Dendritic cell treated with granulocyte-macrophage colony-stimulating factor and Interleukin-4, amounts not matched to agents 40 ng/mL and 50 ng/mL, for 4 days (primary cell): ENCODE measurements at regions not wholly inside any gene's neighbourhood (a gene's known extent, or its start where the extent isn't known, plus 50 kb on each side); places are given as distances from the start of the nearest gene placed in this dataset.
A peak's percentile ranks its signal among the peaks of the same experiment; 100 is the strongest.

ENCODE experiments used
- H3K27ac Mint-ChIP-seq: one replicate; pipeline ENCODE4 v1.8.0; 2022; ENCODE audit warnings: mild to moderate bottlenecking, mixed read lengths
- H3K27me3 Mint-ChIP-seq: one replicate; pipeline ENCODE4 v1.8.0; 2022; ENCODE audit warnings: mild to moderate bottlenecking, mixed read lengths
- H3K36me3 Mint-ChIP-seq: one replicate; pipeline ENCODE4 v1.8.0; 2022; ENCODE audit warnings: low read depth, mixed read lengths
- H3K4me1 Mint-ChIP-seq: one replicate; pipeline ENCODE4 v1.8.0; 2022; ENCODE audit warnings: low read depth, mixed read lengths
- H3K4me3 Mint-ChIP-seq: one replicate; pipeline ENCODE4 v1.8.0; 2022; ENCODE audit warnings: mild to moderate bottlenecking, moderate library complexity, mixed read lengths
- H3K9me3 Mint-ChIP-seq: one replicate; pipeline ENCODE4 v1.8.0; 2022; ENCODE audit warnings: mixed read lengths
- intact Hi-C: fragments of 100-400 bp; cut with micrococcal nuclease; formaldehyde crosslinking; loops from one replicate; pipeline ENCODE4 v1.15.0; 2022

DNA sequence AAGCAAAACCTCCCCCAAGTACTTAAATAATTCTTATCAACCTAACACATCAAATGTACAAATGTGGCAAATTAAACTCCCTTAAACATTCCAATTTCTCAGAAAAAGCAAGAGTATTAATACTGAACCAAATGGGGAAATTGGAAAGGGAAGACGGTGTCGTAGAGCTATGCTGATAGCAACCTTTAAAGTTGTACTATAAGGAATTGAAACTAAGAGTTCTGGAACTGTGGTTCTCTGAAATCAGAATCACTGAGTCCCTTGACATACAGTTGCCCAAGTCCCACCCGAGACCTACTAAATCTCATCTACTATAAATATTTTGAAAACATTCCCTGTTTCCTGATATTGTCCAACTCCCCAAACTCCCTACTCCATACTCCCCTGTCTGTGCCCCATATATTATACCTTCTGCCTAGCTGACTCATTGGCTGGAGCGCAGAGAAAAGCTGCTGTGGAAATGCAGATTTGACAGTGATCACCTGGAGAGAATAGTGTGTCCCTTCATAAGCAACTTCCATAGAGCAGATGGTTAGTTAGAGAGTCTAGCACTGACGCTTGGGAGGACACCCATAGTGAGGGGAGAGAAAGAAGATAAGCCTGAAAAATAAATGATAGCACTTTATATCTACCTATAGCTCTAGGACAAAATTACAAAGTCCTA, 51.4 kb upstream of the ITM2B start:
- Mint-ChIP-seq H3K9me3 (no peaks in the 10 kb centered on the region), H3K27me3 (no peaks in the 10 kb centered on the region), H3K4me1 (peaks cover 55% of the 10 kb centered on the region), H3K27ac (peak overlapping the region; percentile 87), H3K36me3 (no peaks in the 10 kb centered on the region), H3K4me3 (peak overlapping the region; percentile 57)
- intact Hi-C loops, result no loop called here

GRCh38 chr13:48178126-48178525, 54.9 kb upstream of the ITM2B start:
- Mint-ChIP-seq H3K9me3 (no peaks in the 10 kb centered on the region), H3K36me3 (no peaks in the 10 kb centered on the region), H3K4me3 (no peak overlapping the region), H3K27me3 (no peaks in the 10 kb centered on the region), H3K27ac (no peak overlapping the region), H3K4me1 (peaks cover 68% of the 10 kb centered on the region)
- intact Hi-C loops, result loop anchor here (5.0 kb wide), 1 partner anchor 36 kb away; no protein-coding TSS in a partner anchor

GRCh38 chr13:48176781-48177180, 56.2 kb upstream of the ITM2B start:
- Mint-ChIP-seq H3K27ac (peak overlapping the region; percentile 1), H3K27me3 (no peaks in the 10 kb centered on the region), H3K9me3 (no peaks in the 10 kb centered on the region), H3K36me3 (no peaks in the 10 kb centered on the region), H3K4me3 (no peak overlapping the region), H3K4me1 (peaks cover 55% of the 10 kb centered on the region)
- intact Hi-C loops, result loop anchor here (5.0 kb wide), 1 partner anchor 34 kb away; no protein-coding TSS in a partner anchor

- intact Hi-C loops, result loop anchor here (5.0 kb wide), 1 partner anchor 33 kb away; no protein-coding TSS in a partner anchor
- no peaks in the 10 kb centered on the region for H3K27me3 Mint-ChIP-seq
- H3K27ac Mint-ChIP-seq, result peak overlapping the region; percentile 89
- H3K4me1 Mint-ChIP-seq, result peaks cover 48% of the 10 kb centered on the region
- H3K9me3 Mint-ChIP-seq, result no peaks in the 10 kb centered on the region
- H3K36me3 Mint-ChIP-seq, result no peaks in the 10 kb centered on the region
- peak overlapping the region; percentile 27 for H3K4me3 Mint-ChIP-seq
Measured at GRCh38 chr13:48175185-48175584, 57.8 kb upstream of the ITM2B start.

DNA sequence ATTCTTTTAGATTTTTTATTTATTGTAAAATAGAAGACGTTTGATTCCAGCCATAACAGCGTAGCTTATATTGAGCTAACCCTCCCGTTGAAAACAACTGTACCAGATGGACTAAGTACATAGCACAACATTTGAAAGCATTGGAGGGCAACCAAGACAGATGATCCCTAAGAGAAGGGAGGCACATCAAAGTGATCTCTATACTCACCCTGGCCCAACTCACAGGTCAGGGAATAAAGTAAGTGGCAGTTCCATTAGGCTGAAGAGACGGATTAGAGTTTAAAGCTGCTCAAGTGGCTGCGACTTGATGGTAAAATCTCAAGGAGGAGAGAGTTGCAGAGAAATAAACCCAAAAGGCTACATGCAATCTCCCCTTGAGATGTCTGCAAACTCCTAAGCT, 65.1 kb upstream of the ITM2B start:
- intact Hi-C loops, result no loop called here
- H3K27ac Mint-ChIP-seq, result peak overlapping the region; percentile 28
- H3K36me3 Mint-ChIP-seq, result no peaks in the 10 kb centered on the region
- peaks cover 11% of the 10 kb centered on the region for H3K4me1 Mint-ChIP-seq
- H3K9me3 Mint-ChIP-seq, result no peaks in the 10 kb centered on the region
- H3K27me3 Mint-ChIP-seq, result no peaks in the 10 kb centered on the region
- H3K4me3 Mint-ChIP-seq, result no peak overlapping the region

- no peaks in the 10 kb centered on the region for H3K27me3 Mint-ChIP-seq
- intact Hi-C loops, result no loop called here
Measured at GRCh38 chr13:48165727-48166126, 67.3 kb upstream of the ITM2B start.

DNA sequence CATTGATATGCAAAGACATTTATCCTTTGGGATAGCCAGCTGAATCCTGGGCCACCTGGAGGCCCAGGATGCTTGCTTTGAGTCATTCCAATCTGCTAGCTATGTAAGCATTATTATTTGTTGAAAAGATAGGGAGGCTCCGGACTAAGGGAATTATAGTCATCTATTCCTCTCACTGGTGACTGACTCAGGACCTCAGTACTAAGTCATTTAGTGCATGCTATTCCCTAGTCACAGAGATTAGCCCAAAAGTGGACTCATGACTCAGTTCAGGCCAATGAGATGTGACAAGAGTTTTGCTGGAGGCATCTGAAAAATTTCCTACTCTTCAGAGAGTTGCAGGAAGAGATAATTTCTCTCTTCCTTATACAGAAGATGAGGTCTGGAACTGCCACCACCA, 67.9 kb upstream of the ITM2B start:
- Mint-ChIP-seq H3K36me3 (no peaks in the 10 kb centered on the region), H3K4me1 (peaks cover 34% of the 10 kb centered on the region), H3K9me3 (no peaks in the 10 kb centered on the region), H3K4me3 (no peak overlapping the region), H3K27ac (no peak overlapping the region), H3K27me3 (no peaks in the 10 kb centered on the region)
- intact Hi-C loops, result no loop called here

More at GRCh38 chr13:48165727-48166126, 67.3 kb upstream of the ITM2B start:
- H3K9me3 Mint-ChIP-seq, result no peaks in the 10 kb centered on the region
- H3K27ac Mint-ChIP-seq, result no peak overlapping the region
- no peak overlapping the region for H3K4me3 Mint-ChIP-seq
- H3K4me1 Mint-ChIP-seq, result peaks cover 27% of the 10 kb centered on the region
- H3K36me3 Mint-ChIP-seq, result no peaks in the 10 kb centered on the region

GRCh38 chr13:48163061-48163460, 68.2 kb upstream of the MED4 start:
- Mint-ChIP-seq H3K9me3 (no peaks in the 10 kb centered on the region), H3K4me1 (peaks cover 51% of the 10 kb centered on the region), H3K36me3 (no peaks in the 10 kb centered on the region), H3K4me3 (no peak overlapping the region), H3K27me3 (no peaks in the 10 kb centered on the region), H3K27ac (peak overlapping the region; percentile 88)
- intact Hi-C loops, result no loop called here

- H3K9me3 Mint-ChIP-seq, result no peaks in the 10 kb centered on the region
- H3K27me3 Mint-ChIP-seq, result no peaks in the 10 kb centered on the region
- intact Hi-C loops, result no loop called here
- H3K4me3 Mint-ChIP-seq, result peak overlapping the region; percentile 32
- no peaks in the 10 kb centered on the region for H3K36me3 Mint-ChIP-seq
- H3K4me1 Mint-ChIP-seq, result peaks cover 51% of the 10 kb centered on the region
- peak overlapping the region; percentile 88 for H3K27ac Mint-ChIP-seq
Measured at GRCh38 chr13:48162217-48162616, 67.3 kb upstream of the MED4 start.

GRCh38 chr13:48161530-48162179, 66.8 kb upstream of the MED4 start:
- intact Hi-C loops, result no loop called here
- Mint-ChIP-seq H3K4me1 (peaks cover 51% of the 10 kb centered on the region), H3K9me3 (no peaks in the 10 kb centered on the region), H3K36me3 (no peaks in the 10 kb centered on the region), H3K27ac (peak overlapping the region; percentile 88), H3K27me3 (no peaks in the 10 kb centered on the region), H3K4me3 (peak overlapping the region; percentile 42)

GRCh38 chr13:48160606-48161278, 65.8 kb upstream of the MED4 start:
- Mint-ChIP-seq H3K36me3 (no peaks in the 10 kb centered on the region), H3K27ac (peak overlapping the region; percentile 88), H3K4me3 (no peak overlapping the region), H3K27me3 (no peaks in the 10 kb centered on the region), H3K9me3 (no peaks in the 10 kb centered on the region), H3K4me1 (peaks cover 59% of the 10 kb centered on the region)
- intact Hi-C loops, result no loop called here

DNA sequence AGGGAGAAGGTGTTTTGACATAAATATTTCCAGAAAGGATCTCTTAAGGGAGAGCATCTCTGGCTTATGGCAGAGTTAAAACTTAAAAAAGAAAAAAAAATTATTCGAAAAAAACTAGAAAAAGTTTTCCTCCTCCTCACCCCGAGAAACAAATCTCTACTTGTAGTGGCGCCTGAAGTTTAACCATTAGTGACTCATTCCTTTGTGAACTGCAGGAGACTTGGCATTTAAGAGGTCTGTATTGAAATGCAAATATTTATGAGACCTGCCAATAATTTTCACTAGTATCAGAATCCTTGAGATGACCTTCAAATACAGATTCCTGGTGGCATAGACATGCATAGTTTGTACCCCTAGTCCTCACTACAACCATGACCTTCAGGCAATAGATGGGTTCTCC, 64.9 kb upstream of the MED4 start:
- Mint-ChIP-seq H3K36me3 (no peaks in the 10 kb centered on the region), H3K4me1 (peaks cover 68% of the 10 kb centered on the region), H3K27ac (peak overlapping the region; percentile 88), H3K4me3 (no peak overlapping the region), H3K9me3 (no peaks in the 10 kb centered on the region), H3K27me3 (no peaks in the 10 kb centered on the region)
- intact Hi-C loops, result loop anchor here (5.0 kb wide), 1 partner anchor 32 kb away; no protein-coding TSS in a partner anchor

DNA sequence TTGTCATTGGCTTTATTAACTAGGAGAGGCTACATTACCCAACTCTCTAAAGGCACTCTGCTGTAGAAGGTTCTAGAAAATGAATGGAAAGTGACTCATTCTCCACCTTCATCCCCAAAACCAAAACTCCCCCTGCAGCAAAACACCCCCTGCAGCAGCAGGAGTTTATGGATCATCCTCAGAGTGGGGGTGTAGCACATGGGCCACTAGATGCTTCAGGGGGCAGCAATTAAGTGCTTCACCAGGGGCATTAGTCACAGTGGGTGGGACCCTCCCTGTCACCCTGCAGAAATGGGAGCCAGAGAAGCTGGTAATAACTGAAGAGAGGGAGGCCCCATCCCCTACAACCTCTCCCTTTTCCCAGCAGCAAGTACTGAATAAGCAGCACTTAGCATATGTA, 64.5 kb upstream of the MED4 start:
- H3K9me3 Mint-ChIP-seq, result no peaks in the 10 kb centered on the region
- H3K27me3 Mint-ChIP-seq, result no peaks in the 10 kb centered on the region
- H3K27ac Mint-ChIP-seq, result peak overlapping the region; percentile 88
- H3K4me1 Mint-ChIP-seq, result peaks cover 72% of the 10 kb centered on the region
- intact Hi-C loops, result loop anchor here (5.0 kb wide), 1 partner anchor 33 kb away; no protein-coding TSS in a partner anchor
- H3K36me3 Mint-ChIP-seq, result no peaks in the 10 kb centered on the region
- H3K4me3 Mint-ChIP-seq, result no peak overlapping the region

GRCh38 chr13:48158915-48159314, 64.0 kb upstream of the MED4 start:
- Mint-ChIP-seq H3K9me3 (no peaks in the 10 kb centered on the region), H3K4me3 (peak overlapping the region; percentile 18), H3K27me3 (no peaks in the 10 kb centered on the region), H3K4me1 (peaks cover 77% of the 10 kb centered on the region), H3K36me3 (no peaks in the 10 kb centered on the region), H3K27ac (peak overlapping the region; percentile 88)
- intact Hi-C loops, result loop anchor here (5.0 kb wide), 1 partner anchor 33 kb away; no protein-coding TSS in a partner anchor
